ENCODE measurements at regions not wholly inside any gene's neighbourhood (a gene's known extent, or its start where the extent isn't known, plus 50 kb on each side); places are given as distances from the start of the nearest gene placed in this dataset.

DNA sequence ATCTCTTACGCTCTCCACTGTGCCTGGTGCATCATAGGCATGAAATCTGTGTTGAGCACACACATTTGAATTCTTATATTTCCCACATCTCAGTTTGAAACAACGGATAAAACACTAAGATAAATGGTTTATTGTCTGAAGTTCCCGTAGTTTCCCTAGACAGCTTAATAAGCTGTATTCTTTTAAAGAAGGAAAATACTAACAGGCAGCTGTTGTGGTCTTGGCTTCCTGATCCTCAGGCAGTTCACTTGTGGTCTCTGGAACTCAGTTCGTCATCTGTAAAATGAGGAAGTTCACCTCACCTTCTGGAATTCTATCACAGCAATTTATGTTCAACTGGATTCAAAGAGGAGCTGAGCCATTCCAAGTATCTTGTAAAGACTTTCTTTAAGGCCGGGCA, 1805.6 kb upstream of the TENM3 start:
- WGBS: 81% methylated on average over 5 of the region's 5 CpGs
- Histone ChIP-seq H3K9me3 (no peaks in the 10 kb centered on the region), H3K36me3 (no peaks in the 10 kb centered on the region), H3K27me3 (no peaks in the 10 kb centered on the region), H3K27ac (replicated peaks in 1 of 4) (no peak overlapping the region), H3K4me1 (no peaks in the 10 kb centered on the region), H3K4me3 (no peak overlapping the region)
- no peak for DNase-seq (ENCODE audit: extremely low spot score)
- intact Hi-C loops (cut with DNase I): no loop called here
- TF ChIP-seq POLR2AphosphoS5 (IDR thresholded peaks at IDR 0.05) (no peak), EP300 (IDR thresholded peaks at IDR 0.05) (no peak), POLR2A (IDR thresholded peaks at IDR 0.05; ENCODE audit: low read depth) (no peak)
- TF ChIP-seq, protein P1, sequence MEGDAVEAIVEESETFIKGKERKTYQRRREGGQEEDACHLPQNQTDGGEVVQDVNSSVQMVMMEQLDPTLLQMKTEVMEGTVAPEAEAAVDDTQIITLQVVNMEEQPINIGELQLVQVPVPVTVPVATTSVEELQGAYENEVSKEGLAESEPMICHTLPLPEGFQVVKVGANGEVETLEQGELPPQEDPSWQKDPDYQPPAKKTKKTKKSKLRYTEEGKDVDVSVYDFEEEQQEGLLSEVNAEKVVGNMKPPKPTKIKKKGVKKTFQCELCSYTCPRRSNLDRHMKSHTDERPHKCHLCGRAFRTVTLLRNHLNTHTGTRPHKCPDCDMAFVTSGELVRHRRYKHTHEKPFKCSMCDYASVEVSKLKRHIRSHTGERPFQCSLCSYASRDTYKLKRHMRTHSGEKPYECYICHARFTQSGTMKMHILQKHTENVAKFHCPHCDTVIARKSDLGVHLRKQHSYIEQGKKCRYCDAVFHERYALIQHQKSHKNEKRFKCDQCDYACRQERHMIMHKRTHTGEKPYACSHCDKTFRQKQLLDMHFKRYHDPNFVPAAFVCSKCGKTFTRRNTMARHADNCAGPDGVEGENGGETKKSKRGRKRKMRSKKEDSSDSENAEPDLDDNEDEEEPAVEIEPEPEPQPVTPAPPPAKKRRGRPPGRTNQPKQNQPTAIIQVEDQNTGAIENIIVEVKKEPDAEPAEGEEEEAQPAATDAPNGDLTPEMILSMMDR (IDR thresholded peaks at IDR 0.05): no peak

DNA sequence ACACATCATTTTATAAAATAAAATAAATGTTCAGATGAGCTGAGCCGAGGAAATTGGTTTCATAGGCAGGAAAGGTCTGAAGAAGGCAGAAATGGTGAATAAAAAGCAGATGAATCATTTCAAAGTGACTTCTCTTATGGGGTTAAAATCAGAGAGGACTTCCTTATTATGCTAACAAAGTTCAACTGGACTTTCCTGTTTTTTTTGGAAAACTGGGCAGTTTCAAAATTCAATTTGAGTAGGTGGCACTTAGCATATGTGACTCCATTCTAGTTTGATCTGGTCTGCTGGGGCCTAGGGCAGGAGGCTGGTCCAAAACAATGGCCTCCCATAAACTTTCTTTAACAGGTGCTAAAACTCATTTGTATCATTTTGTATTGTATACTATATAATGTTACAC, 1794.9 kb upstream of the TENM3 start:
- TF ChIP-seq, protein P1 (IDR thresholded peaks at IDR 0.05): no peak
- TF ChIP-seq EP300 (IDR thresholded peaks at IDR 0.05) (no peak), POLR2AphosphoS5 (IDR thresholded peaks at IDR 0.05) (no peak), POLR2A (IDR thresholded peaks at IDR 0.05; ENCODE audit: low read depth) (no peak)
- no peaks in the 10 kb centered on the region for H3K4me1 ChIP-seq
- no peaks in the 10 kb centered on the region for H3K36me3 ChIP-seq
- no peak for DNase-seq (ENCODE audit: extremely low spot score)
- intact Hi-C loops (cut with DNase I): no loop called here
- no peak overlapping the region for H3K27ac ChIP-seq (replicated peaks in 1 of 4)
- no peaks in the 10 kb centered on the region for H3K27me3 ChIP-seq
- H3K9me3 ChIP-seq: no peaks in the 10 kb centered on the region
- 76% methylated on average over 1 of the region's 1 CpG for WGBS
- no peak overlapping the region for H3K4me3 ChIP-seq

DNA sequence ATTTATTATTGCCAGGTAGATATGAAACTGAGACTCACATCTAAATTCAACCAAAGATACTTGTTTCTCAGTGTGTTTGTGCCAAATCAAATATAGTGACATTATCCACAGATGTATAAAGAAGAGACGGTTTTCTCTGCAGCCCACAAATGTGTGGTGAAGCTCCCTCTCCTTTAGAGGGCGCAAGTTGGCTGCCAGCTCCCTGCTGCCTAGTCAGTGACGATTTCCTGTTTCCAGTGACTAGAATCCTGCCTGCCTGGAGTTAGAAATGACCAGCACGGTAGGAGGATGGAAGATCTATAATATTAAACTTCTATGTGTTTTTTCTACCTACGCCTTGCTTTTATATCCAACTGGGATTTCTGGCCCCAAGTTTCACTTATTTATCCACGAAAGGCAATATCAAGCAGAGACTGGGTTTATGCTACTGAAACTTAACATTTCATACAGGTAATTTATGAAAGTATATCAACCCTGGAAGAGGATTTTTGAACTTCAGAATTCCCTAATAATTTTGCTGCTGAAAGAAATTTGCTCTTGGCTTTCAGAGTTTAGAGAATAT, 1793.7 kb upstream of the TENM3 start:
- no peaks in the 10 kb centered on the region for H3K4me1 ChIP-seq
- WGBS: 53% methylated on average over 6 of the region's 6 CpGs
- no peak overlapping the region for H3K27ac ChIP-seq (replicated peaks in 1 of 4)
- H3K4me3 ChIP-seq: no peak overlapping the region
- no peaks in the 10 kb centered on the region for H3K36me3 ChIP-seq
- no peak for DNase-seq (ENCODE audit: extremely low spot score)
- no peaks in the 10 kb centered on the region for H3K9me3 ChIP-seq
- no peaks in the 10 kb centered on the region for H3K27me3 ChIP-seq
- TF ChIP-seq POLR2AphosphoS5 (IDR thresholded peaks at IDR 0.05) (no peak), EP300 (IDR thresholded peaks at IDR 0.05) (no peak), POLR2A (IDR thresholded peaks at IDR 0.05; ENCODE audit: low read depth) (no peak)
- TF ChIP-seq, protein P1 (IDR thresholded peaks at IDR 0.05): no peak
- intact Hi-C loops (cut with DNase I): no loop called here

DNA sequence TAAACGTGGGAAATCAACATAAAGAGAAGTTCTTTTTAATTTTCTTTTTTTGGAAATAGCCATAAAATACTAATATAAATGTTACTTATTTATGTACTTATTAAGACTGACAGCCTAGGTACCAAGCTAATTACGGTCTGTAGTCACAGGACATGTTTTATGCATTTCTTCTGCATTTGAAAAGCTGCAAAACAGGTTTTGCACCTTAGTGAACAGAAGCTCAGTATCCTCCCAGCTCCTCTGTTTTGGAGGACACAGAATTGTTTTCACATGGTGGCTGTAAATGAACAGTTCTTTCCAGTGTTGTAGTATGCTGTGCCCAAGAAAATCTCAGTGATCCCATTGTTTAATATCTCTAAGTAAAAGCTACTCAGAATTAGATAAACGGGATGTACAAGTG, 1788.0 kb upstream of the TENM3 start:
- no peak for DNase-seq (ENCODE audit: extremely low spot score)
- no peaks in the 10 kb centered on the region for H3K36me3 ChIP-seq
- intact Hi-C loops (cut with DNase I): no loop called here
- H3K4me3 ChIP-seq: no peak overlapping the region
- 76% methylated on average over 3 of the region's 3 CpGs for WGBS
- H3K4me1 ChIP-seq: no peaks in the 10 kb centered on the region
- no peak for TF ChIP-seq EP300 (IDR thresholded peaks at IDR 0.05)
- TF ChIP-seq, protein P1 (IDR thresholded peaks at IDR 0.05): no peak
- no peak for TF ChIP-seq POLR2AphosphoS5 (IDR thresholded peaks at IDR 0.05)
- no peak for TF ChIP-seq POLR2A (IDR thresholded peaks at IDR 0.05; ENCODE audit: low read depth)
- H3K27ac ChIP-seq (replicated peaks in 1 of 4): no peak overlapping the region
- H3K27me3 ChIP-seq: no peaks in the 10 kb centered on the region
- H3K9me3 ChIP-seq: no peaks in the 10 kb centered on the region

DNA sequence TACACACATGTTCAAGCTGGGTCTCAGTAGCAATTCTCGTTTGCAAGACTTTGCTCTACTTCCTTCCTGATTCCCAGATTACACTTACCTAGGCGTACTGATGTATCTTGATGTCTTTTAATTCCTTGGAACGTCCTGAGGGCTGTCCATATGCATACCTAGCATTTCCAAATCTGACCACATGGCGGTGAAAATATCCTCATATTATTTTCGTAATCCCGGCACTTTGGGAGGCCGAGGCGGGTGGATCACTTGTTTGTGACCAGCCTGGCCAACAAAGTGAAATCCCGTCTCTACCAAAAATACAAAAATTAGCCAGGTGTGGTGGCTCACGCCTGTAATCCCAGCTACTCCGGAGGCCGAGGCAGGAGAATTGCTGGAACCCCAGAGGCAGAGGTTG, 1786.3 kb upstream of the TENM3 start:
- Histone ChIP-seq H3K36me3 (no peaks in the 10 kb centered on the region), H3K27me3 (no peaks in the 10 kb centered on the region), H3K9me3 (no peaks in the 10 kb centered on the region), H3K4me3 (no peak overlapping the region), H3K4me1 (no peaks in the 10 kb centered on the region), H3K27ac (replicated peaks in 1 of 4) (no peak overlapping the region)
- intact Hi-C loops (cut with DNase I): no loop called here
- TF ChIP-seq POLR2AphosphoS5 (IDR thresholded peaks at IDR 0.05): no peak
- TF ChIP-seq POLR2A (IDR thresholded peaks at IDR 0.05; ENCODE audit: low read depth): no peak
- TF ChIP-seq EP300 (IDR thresholded peaks at IDR 0.05): no peak
- TF ChIP-seq, protein P1 (IDR thresholded peaks at IDR 0.05): no peak
- no peak for DNase-seq (ENCODE audit: extremely low spot score)
- 89% methylated on average over 12 of the region's 12 CpGs for WGBS

Data from esophagus muscularis mucosa (tissue), 4 donors.